HG03520 (cell line): ENCODE measurements at regions not wholly inside any gene's neighbourhood (a gene's known extent, or its start where the extent isn't known, plus 50 kb on each side); places are given as distances from the start of the nearest gene placed in this dataset.
"Not testable (repeated sequence)": the region's sequence is repeated elsewhere in the genome, so short reads cannot be mapped to it uniquely, and the experiment has no call there.

ENCODE experiments used
- ATAC-seq: cut with Tn5 transposase; IDR thresholded peaks from one replicate; pipeline ENCODE4 v1.9.1; 2021; ENCODE audit warnings: mild to moderate bottlenecking, moderate library complexity; ENCODE audit not compliant: unreplicated experiment

DNA sequence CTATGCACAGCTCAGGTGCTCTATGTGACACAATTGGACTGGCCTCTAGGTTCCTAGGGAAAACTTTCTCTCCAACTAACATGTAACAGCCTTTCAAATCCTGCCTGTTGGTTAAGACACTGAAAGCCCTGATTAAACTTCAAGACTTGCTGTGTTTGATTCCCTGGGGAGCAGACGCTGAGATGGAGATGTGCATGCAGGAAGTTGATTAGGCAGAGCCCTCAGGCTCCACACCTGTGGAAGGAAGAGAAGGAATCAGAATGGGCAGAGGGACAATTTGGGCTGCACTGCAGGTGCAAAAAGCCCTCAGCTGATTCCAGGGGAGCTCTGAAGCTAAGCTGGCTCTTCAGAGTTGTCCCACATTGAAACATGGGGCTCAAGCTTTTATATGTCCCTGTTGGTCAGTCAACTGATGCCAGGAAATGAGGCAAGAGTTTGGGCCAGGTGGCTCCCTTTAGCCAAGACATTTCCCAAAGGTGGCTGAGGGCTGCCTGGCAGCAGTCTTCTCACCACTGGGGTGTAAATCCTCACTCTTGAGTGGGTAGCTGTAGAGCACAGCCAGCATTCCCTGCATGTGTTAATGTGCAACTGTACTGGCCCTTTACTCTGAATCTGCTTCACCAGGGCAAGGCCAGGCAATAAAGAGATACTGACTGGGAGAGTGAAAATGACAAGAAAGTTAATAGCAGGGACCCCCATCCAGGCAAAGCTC lies 199.5 kb upstream of the DDX18 start:
- no peak for ATAC-seq

DNA sequence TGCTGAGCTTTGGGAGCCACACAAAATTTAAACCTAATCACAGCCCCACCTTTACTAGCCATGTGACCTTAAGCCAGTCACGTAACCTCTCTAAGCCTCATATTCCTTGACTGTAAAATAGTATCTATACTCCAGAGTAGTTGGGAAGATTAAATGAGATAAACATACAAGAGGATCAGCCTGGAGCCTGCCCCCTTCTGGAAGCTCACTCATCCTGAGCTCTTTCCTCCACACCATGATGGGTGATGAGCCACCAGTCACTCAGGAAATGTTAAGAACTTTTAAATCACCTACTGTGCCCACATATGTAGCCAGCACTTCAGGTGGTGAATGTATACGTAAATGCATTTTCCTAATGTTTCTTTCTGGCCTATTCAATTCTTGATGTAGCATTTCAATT lies 195.9 kb upstream of the DDX18 start:
- ATAC-seq, result no peak

DNA sequence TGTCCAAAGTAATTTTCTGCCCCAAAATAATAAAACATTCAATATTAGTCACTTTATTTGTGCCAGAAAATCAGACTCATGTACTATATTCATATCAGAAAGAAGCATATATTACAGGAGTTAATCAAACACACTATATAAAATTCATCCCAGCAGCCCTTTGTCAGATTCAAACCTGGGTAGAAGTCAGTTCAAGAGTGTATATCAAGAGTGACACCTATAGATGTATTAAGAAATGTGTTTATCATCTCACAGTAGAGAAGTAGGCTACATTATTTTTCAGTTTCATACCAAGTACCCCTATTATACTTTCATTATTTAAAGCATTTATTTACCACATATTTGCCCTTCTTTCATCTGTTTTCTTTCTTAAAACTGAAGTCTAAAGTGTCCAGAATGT lies 193.2 kb upstream of the DDX18 start:
- no peak for ATAC-seq

DNA sequence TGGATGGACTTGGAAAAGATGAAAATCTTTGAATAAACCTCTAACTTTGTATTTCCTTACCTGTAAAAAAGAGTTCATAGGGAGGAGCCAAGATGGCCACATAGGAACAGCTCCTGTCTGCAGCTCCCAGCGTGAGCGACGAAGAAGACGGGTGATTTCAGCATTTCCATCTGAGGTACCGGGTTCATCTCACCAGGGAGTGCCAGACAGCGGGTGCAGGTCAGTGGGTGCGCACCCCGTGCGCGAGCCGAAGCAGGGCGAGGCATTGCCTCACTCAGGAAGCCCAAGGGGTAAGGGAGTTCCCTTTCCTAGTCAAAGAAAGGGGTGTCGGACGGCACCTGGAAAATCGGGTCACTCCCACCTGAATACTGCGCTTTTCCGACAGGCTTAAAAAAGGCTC lies 191.3 kb upstream of the DDX18 start:
- ATAC-seq, result not testable (repeated sequence)

DNA sequence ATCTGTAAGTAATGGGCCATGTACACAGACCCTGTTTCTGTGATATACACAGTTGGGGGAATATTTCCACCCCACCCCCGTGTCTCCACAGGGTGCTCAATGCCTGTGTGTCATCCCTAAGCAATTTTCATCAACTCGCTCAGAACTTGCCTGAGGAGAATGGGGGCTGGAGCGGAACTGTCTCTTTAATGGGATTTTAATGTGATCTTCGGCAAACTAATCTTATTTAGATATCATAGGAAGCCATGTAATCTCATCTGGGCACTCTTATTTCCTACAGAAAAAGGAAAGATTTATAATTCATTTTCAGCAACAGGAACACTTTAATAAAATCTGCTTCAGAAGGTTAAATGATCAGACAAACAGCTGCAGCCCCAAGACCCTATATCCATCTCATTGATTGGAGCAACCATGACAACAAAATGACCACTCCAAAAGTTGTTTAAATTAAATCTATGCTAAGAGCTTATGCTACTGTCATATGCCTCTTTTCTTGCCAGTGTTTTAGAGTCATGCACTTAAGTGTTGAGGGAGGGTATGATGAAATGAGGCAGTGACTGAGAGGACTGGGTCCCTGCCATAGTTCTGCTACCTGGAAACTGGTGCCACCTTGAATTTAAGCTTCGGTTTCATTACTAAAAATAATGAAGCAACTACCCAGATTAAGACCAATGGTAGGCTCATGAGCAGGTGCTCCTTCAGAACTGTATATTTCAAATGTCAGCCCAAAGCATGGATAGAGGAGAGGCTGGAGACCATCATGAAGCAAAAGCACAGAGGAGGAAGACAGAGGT lies 183.1 kb upstream of the DDX18 start:
- no peak for ATAC-seq

DNA sequence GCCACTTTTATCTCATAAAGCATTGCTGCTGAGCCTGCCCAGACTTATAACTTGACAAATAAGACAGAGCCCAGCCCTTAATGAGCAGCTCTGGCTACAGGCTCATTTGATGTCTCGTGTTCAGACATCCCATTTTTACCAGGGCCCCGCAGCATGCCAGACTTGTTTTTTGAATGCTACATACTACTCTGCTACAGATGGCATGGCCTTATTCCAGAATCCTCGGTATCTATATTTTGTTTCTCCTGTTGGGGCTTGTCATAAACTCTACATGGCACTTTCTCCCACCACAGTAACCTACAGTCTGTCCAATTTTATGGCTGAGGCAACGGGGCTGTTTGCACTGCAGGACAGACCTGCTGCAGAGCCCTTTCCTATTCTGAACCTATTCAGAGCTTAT lies 179.0 kb upstream of the DDX18 start:
- no peak for ATAC-seq

DNA sequence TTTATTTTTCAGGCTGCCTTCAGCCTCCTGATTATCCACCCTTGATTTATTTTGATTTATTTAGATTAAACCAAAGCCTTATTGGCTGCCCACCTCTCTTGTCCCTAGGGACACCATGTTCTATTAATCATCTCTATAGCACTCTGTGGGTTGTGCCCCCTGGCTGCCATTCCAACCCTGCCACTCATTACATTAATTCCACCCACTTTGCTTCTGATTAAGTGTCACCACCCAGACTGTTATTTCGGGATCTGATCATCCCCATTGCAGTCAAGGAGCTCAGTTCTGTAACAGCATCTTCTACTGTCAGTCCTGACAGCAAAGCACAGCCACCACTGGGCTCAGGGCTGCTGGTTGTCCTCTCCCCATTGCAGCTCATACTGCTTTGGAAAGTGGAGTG lies 175.1 kb upstream of the DDX18 start:
- ATAC-seq, result no peak

DNA sequence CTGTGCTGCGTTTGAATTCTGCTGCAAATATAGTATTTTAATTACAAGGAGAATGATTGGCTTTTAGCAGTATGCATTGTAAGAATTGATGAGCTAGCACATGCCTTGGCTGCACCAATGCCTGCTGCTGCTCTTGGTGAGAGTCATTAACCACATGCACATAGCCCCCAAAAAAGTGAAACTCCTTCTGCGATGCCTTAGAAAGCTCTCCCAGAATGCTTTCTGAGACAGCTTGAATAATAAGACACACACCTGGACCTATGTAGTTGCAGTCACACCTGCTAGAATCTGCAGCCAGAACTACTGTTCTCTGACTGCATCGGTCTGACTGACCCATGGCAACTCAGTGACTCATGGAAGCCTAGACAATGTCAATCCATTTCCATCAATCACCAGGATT lies 170.1 kb upstream of the DDX18 start:
- no peak for ATAC-seq

DNA sequence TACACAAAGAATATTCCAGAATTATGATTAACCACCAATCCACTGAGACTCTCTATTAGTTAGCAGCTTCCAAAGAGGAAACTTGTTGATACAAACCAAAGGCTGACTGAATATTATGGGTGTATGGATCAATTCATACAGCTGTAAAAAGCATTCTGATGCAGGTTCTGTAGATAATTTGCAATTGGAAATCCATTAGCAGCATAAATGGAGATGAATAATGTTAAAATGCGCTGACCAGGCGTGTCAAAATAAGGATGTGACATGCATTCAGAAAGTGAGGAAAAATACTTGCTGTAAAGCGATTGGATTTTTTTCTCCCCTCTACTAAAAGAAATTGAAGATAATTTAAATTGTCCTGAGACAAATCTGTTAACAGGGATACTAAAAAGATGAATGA lies 169.0 kb upstream of the DDX18 start:
- no peak for ATAC-seq

DNA sequence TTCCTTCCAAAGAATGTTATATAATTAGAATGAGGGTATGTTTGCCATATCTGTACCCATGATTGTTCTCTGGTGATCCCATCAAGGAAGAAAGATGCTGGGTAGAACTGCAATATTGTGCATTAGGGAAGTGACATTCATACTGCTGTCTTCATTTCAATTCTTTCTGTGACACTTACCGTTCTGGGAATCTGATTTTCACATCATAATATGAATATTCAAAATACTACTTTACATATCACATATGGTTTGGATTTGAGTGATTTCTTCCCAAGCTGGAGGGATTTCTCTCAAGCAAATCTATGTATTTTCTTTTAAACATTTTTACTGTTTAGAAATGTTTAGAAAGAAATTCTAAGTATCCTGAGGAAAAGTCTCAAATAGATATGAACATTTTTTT lies 168.4 kb upstream of the DDX18 start:
- no peak for ATAC-seq

DNA sequence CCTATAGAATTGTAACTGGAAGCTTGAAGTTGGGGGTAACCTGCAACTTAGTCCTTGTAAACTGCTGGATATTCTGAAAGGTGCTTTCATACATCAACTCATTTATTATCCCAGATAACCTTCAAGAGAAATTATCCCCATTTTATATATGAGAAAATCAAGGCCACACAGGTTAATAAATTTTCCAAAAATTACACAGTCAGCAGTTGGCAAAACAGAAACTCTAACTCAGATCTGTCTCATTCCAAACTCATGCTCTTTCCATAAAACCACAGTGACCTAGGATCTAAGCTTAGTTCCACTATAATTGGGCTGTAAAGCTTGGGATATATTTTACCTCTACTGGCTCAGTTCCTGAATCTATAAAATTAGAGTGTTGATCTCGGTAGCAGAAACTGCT lies 167.6 kb upstream of the DDX18 start:
- ATAC-seq, result no peak

DNA sequence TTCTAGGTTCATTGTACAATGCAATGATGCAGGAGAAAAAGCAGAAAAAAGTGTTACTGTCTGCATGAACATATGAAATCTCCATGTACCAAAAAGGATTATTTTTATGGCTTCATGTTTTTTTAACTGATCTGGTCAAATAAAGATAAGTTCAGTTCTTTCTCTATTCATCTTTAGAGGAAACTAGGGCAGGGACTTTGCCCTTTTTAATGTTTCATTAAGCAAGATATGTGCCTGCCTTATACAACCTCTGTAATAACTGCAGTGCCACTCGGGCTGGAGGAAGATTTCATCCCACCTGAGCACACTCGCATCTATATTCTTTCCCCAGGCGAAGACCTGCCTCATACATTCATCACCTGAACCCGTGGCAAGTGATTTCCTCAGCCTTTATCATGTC lies 157.9 kb upstream of the DDX18 start:
- ATAC-seq, result no peak

DNA sequence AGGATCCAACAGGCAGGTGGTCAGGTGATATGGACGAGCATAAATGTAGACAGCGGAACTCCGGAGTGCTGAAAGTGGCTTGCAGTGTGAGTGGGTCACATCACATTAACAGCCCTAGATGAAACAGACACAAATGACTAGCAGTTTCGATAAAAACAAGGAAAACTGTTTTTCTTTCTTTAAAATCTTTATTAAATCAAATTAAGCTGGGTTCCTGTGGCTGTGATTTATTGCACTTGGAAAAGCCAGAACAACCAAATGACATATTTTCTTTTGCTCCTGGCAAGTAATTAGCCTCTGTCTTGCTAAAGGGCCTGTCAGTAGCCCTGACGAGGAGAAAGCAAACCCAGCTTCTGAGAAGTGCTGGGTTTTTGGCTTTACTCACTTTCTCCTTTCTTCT lies 152.9 kb upstream of the DDX18 start:
- no peak for ATAC-seq

DNA sequence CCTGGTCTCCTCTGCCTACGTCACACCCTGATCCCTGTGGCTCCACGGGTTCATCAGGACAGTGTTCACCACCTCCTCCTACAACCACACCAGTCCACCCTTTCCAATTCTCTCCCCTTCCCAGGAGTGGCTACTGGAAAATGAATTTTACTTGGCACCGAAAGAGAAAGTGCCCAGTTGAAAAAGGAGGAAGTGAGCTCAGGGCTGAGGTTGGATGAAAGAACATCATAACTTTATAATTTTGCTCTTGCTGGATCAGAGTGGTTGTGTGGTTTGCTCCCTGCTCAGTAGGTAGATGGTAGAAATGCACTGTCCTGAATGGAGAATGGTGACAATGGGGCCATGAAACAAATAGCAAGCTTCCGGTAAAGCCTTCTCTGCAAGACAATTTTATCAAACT lies 140.3 kb upstream of the DDX18 start:
- no peak for ATAC-seq

DNA sequence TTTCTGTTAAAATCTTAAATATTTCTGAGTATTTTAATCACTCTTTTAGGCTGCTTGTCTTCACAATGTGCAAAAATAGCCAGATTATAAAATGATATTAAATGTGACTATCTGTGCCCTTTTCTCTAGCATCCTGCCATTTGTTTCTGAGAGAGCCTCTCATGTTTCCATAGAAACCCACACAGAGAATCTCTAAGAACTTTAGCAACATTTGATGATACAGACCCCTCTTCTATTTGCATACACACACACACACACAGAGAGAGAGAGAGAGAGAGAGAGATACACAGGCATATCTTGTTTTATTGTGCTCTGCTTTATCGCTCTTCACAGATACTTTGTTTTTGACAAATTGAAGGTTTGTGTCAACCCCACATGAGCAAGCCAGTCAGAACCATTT lies 134.5 kb upstream of the DDX18 start:
- no peak for ATAC-seq

DNA sequence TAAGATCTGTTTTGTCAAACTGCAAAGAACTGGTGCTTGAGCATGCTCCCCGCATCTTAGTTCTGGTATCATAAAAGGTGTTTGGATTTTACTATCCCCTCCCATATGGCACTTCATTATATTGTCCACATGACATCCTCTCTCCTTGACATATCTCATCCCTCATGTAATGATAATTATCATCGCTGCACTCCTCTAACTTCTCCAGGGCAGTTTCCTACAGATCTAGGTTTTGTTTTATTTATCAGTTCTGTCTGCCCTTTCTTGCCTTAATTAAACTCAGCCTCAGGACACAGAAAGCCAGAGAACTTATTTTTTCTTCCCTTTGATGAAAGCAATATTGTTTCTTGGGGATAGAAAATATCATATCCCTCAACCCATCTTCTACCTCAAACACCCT lies 129.6 kb upstream of the DDX18 start:
- ATAC-seq, result no peak

DNA sequence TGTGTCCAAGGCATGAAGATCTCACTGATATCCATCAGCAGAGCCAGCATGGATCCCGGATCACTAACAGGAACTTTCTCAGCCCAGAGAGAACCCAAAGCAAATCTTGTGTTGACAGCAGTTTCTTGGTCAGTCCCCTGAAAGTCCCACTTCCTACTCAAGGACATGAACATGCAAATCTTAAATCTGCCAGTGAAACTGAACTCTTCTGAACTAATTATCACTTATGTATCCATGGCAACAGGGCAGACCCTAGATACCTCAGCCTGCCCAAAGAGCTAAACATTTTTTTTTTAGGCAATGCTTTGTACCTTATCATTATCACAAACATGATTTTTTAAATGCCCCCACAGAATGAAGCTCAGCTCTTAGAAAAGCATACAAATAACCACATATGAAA lies 127.8 kb upstream of the DDX18 start:
- ATAC-seq, result peak; percentile 99

DNA sequence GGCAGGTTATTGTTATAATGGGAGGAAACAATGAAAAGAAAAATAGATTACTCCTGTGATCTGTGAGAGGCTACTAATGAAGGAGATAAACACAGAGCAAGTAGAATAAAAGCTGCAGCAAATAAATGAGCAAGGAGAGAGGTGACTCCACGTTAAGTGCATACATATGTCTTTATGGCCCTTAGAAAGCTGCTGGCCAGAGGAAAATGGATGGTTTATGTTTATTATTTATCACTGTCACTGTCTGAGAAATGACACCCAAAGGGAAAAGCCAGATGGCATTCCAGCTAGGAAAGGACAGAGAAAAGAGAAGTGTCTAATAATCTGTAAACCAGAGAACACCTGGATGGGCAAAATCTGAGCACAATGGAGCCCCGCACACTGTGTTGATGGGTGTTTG lies 122.9 kb upstream of the DDX18 start:
- ATAC-seq, result no peak

DNA sequence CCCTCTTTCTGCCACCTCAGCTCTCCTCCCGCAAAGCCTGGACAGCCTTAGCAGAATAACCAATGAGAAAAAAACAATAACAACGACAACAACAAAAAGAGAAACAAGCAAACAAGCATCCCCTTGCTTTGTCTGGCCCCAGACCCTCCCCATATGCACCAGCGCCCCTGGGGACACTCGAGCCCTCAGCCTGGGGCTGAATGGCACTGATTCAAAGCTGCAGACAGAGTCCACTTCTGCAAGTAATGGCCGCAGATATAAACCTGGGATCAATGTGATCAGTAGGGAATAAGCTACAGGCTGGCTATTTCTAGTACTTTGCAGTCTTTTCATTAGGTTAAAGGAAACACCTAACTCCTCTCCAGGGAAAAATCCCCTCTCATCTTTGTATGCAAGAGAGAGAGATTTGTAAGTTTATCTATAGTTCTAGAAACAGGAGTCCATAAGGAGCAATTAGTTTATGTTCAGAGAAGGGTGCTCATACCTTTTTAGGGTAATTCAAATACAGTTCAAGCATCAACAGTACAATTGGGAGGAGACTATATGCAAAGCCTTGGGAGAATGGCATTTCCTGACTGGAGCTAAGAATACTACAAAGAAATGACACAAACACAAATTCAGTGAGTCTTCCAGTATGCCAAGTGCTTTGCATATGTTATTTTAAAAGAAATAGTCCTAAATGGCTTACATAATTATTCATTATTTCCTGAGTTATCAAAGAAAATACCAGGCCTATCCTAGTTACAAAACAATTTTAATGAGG lies 122.3 kb upstream of the DDX18 start:
- ATAC-seq, result no peak

DNA sequence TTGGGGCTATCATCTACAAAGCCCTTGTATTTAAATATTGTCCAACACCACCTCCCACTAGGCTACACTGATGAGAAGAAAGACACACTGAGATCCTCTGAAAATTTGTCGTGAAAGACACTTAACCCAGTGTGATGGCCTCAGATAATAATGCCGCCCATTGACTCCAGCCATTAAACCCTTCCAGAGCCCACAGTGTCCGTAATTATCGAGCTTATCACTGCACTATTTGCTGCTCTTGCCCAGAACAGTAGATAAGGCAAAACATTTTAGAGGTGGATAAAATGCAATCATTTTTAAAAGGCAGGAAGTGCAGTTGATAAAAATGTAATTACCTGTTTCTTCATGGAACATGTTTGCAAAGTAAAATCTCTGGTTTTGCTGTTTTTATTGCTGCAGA lies 121.3 kb upstream of the DDX18 start:
- no peak for ATAC-seq

DNA sequence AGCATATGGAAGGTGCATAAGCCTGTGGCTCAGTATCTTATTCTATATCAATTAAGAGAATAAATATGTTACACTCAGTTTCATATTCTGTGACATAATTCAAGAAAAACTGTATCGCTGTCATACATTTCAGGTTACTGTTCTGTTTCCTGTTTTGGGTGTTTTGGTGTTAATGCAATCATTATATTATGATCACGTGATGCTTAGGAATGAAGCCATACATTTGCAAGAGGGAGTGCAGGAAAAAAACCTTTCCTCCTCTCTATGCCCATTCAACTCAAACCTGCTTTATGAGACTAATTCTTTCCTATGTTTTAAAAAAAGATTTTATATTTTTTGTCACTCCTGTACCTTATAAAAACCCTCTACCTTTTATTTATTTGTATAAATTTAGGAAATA lies 120.8 kb upstream of the DDX18 start:
- no peak for ATAC-seq

DNA sequence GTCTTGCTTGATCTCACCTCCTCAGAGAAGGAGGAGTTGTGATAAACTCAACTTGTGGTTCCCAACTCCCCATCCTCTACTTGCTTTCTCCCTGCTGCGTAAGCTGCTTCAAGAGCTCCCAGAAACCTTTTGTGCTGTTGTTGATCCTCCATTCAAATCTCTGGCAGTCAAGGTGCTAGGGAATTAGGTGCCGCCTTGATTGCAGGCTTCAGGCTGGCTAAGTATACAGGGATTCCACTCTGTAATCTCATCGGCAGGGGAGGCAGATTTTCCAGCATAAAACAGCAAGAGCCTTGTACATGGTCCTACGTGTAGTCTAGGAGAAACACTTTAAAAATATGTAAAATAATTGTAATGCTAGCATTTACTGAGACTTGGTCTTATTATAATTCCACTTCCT lies 116.2 kb upstream of the DDX18 start:
- ATAC-seq, result no peak
